ENCODE measurements at regions not wholly inside any gene's neighbourhood (a gene's known extent, or its start where the extent isn't known, plus 50 kb on each side); places are given as distances from the start of the nearest gene placed in this dataset.

DNA sequence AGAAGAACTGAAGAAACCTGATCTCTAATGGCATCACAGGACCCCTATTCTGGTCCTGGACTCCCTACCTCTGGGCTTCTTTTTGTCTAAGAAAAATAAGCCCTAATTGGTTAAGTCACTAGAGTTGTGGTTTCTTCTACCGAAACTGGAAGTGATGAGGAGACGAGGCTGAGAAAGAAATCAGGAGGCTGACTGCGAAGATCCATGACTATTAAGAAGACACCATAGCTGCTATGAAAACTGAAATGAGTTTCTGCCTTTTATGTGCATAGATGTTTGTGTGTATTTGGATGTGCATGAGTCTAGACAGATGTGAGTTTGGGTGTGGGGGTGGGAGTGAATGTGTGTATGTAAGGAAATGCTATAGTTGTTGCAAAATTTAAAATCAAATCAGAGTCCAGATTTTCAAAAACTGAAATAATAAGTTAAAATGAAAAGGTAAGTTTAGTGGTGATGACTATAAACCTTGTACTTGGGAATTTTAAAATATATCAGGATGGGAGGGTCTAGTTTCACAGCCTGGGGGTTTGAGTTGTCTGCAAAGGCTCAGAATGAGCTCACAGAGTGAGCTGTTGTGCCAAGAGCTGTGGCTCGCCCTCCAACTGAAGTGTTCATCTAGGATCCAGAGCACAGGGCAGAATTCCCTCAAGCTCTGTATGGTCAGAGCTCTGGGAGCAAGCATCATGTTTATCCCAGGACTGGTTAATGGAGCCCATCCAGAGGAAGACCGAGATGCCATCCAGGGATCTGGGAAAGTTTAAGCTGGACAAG lies 94.9 kb downstream of the VCPKMT start:
- Histone ChIP-seq H3K4me3 (replicated peaks; ENCODE audit: insufficient read depth, low read length) (no peak overlapping the region), H3K27me3 (ENCODE audit: insufficient read depth, poor library complexity, severe bottlenecking) (no peaks in the 10 kb centered on the region), H3K27ac (replicated peaks) (no peak overlapping the region)
- no peak for DNase-seq (ENCODE audit: low read depth in 1 of 2, low spot score in 1 of 2)
- TF ChIP-seq, protein P1, sequence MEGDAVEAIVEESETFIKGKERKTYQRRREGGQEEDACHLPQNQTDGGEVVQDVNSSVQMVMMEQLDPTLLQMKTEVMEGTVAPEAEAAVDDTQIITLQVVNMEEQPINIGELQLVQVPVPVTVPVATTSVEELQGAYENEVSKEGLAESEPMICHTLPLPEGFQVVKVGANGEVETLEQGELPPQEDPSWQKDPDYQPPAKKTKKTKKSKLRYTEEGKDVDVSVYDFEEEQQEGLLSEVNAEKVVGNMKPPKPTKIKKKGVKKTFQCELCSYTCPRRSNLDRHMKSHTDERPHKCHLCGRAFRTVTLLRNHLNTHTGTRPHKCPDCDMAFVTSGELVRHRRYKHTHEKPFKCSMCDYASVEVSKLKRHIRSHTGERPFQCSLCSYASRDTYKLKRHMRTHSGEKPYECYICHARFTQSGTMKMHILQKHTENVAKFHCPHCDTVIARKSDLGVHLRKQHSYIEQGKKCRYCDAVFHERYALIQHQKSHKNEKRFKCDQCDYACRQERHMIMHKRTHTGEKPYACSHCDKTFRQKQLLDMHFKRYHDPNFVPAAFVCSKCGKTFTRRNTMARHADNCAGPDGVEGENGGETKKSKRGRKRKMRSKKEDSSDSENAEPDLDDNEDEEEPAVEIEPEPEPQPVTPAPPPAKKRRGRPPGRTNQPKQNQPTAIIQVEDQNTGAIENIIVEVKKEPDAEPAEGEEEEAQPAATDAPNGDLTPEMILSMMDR (IDR thresholded peaks at IDR 0.05; ENCODE audit: insufficient read depth, low read length) = no peak
- TF ChIP-seq, protein P2, sequence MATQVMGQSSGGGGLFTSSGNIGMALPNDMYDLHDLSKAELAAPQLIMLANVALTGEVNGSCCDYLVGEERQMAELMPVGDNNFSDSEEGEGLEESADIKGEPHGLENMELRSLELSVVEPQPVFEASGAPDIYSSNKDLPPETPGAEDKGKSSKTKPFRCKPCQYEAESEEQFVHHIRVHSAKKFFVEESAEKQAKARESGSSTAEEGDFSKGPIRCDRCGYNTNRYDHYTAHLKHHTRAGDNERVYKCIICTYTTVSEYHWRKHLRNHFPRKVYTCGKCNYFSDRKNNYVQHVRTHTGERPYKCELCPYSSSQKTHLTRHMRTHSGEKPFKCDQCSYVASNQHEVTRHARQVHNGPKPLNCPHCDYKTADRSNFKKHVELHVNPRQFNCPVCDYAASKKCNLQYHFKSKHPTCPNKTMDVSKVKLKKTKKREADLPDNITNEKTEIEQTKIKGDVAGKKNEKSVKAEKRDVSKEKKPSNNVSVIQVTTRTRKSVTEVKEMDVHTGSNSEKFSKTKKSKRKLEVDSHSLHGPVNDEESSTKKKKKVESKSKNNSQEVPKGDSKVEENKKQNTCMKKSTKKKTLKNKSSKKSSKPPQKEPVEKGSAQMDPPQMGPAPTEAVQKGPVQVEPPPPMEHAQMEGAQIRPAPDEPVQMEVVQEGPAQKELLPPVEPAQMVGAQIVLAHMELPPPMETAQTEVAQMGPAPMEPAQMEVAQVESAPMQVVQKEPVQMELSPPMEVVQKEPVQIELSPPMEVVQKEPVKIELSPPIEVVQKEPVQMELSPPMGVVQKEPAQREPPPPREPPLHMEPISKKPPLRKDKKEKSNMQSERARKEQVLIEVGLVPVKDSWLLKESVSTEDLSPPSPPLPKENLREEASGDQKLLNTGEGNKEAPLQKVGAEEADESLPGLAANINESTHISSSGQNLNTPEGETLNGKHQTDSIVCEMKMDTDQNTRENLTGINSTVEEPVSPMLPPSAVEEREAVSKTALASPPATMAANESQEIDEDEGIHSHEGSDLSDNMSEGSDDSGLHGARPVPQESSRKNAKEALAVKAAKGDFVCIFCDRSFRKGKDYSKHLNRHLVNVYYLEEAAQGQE (IDR thresholded peaks at IDR 0.05; ENCODE audit: insufficient replicate concordance, low read depth) = no peak
- no peak for TF ChIP-seq POLR2AphosphoS5 (IDR thresholded peaks at IDR 0.05; ENCODE audit: low read depth)
- no peak for TF ChIP-seq GABPA (IDR thresholded peaks at IDR 0.05; ENCODE audit: low read depth)
- TF ChIP-seq SPI1 (IDR thresholded peaks at IDR 0.05; ENCODE audit: borderline replicate concordance, low read depth) = no peak

DNA sequence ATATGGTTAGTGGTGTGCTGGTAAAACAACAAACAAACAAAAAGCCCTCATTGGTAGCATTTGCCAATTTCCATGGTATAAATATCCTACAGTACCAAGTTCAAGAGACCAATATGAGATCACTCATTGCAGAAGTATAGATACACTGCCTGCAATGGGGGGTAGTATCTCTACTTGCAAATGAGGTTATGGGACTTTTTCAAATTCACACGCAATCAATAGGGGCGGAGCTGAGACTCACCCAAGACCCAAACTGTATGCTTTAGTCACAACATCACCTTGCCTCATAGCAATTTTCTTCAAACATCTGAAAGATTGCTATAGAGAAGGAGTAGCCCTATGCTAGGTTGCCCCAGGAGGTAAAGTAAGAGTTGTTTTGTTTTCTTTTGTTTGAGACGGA lies 93.7 kb downstream of the VCPKMT start:
- TF ChIP-seq POLR2AphosphoS5 (IDR thresholded peaks at IDR 0.05; ENCODE audit: low read depth) = no peak
- TF ChIP-seq, protein P1 (IDR thresholded peaks at IDR 0.05; ENCODE audit: insufficient read depth, low read length) = no peak
- TF ChIP-seq, protein P2 (IDR thresholded peaks at IDR 0.05; ENCODE audit: insufficient replicate concordance, low read depth) = no peak
- TF ChIP-seq GABPA (IDR thresholded peaks at IDR 0.05; ENCODE audit: low read depth) = no peak
- no peak for TF ChIP-seq SPI1 (IDR thresholded peaks at IDR 0.05; ENCODE audit: borderline replicate concordance, low read depth)
- Histone ChIP-seq H3K27ac (replicated peaks) (no peak overlapping the region), H3K27me3 (ENCODE audit: insufficient read depth, poor library complexity, severe bottlenecking) (no peaks in the 10 kb centered on the region), H3K4me3 (replicated peaks; ENCODE audit: insufficient read depth, low read length) (no peak overlapping the region)
- no peak for DNase-seq (ENCODE audit: low read depth in 1 of 2, low spot score in 1 of 2)

DNA sequence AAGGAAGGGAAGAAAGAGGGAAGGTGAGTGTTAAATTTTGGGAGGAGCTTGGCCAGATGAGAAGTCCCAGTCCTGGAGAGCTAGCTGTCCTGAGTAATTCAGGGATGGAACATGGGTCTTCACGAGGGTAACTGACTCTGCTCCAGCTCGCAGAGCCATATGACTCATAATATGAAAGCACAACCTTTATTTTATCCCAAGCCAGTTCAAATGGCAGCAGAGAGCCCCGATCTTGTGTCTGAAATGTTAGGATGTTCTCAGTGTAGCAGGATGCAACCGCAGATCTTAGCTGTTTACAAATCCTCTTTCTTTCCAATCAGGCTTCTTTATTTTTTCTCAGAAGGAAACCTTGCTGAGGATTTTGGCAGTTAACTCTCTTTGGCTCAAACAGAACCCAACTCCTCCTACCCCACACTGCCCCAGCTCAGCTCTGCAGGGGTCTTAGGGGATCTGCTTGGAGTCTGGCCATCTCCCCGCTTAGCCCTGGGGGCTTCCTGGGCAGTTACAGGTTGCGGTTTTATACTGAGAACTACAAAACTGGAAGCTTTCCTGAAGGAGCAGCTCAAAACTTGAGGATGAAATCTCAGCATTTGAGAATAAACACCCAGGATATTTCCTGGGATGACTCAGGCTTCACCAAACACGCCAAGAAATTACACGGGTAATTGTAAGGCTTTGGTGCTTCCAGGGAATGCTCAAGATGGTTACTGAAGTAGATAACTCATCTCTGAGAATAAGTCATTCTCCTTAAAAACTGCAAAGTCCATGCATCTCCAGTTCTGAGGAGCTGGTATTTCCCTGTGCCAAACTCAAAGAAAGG lies 92.5 kb downstream of the VCPKMT start:
- no peak for DNase-seq (ENCODE audit: low read depth in 1 of 2, low spot score in 1 of 2)
- Histone ChIP-seq H3K27me3 (ENCODE audit: insufficient read depth, poor library complexity, severe bottlenecking) (no peaks in the 10 kb centered on the region), H3K27ac (replicated peaks) (no peak overlapping the region), H3K4me3 (replicated peaks; ENCODE audit: insufficient read depth, low read length) (no peak overlapping the region)
- no peak for TF ChIP-seq POLR2AphosphoS5 (IDR thresholded peaks at IDR 0.05; ENCODE audit: low read depth)

DNA sequence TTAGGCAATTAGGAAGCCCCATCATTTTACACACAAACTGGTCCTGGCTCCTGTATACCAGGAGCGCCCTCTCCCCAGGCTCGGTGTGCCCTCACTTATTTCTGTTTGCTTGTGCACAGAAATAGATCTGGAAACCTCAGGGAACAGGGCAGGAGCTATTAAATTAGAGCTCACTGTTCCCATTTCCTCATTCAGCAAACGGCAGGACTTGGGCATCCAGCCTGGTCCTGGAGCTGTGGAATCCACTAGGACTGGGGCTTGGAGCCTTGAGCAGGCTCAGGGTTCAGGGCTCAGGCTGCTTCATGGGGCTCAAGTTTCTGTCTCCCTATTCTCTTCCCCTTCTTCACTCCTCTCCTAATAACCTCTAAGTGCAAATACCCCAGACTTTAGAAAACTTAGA lies 91.3 kb downstream of the VCPKMT start:
- DNase-seq (ENCODE audit: low read depth in 1 of 2, low spot score in 1 of 2) = no peak
- TF ChIP-seq POLR2AphosphoS5 (IDR thresholded peaks at IDR 0.05; ENCODE audit: low read depth) = no peak
- no peak for TF ChIP-seq SPI1 (IDR thresholded peaks at IDR 0.05; ENCODE audit: borderline replicate concordance, low read depth)
- TF ChIP-seq, protein P1 (IDR thresholded peaks at IDR 0.05; ENCODE audit: insufficient read depth, low read length) = no peak
- TF ChIP-seq, protein P2 (IDR thresholded peaks at IDR 0.05; ENCODE audit: insufficient replicate concordance, low read depth) = no peak
- no peak for TF ChIP-seq GABPA (IDR thresholded peaks at IDR 0.05; ENCODE audit: low read depth)
- no peak overlapping the region for H3K27ac ChIP-seq (replicated peaks)
- H3K4me3 ChIP-seq (replicated peaks; ENCODE audit: insufficient read depth, low read length) = no peak overlapping the region
- no peaks in the 10 kb centered on the region for H3K27me3 ChIP-seq (ENCODE audit: insufficient read depth, poor library complexity, severe bottlenecking)
